Body of pancreas (tissue), 4 donors: ENCODE measurements at regions not wholly inside any gene's neighbourhood (a gene's known extent, or its start where the extent isn't known, plus 50 kb on each side); places are given as distances from the start of the nearest gene placed in this dataset.

Experiments
- ATAC-seq: fragments of 150-250 bp; one replicate; pipeline ENCODE4 v1.9.1; 2016
- DNase-seq, 4 donors: peaks; one replicate each; pipeline ENCODE4 v3.0.0-alpha.2; 2019
- H3K27ac ChIP-seq, 4 donors: fragments of 200-600 bp; sonication (generic); 1 replicate in 3 of 4; 2 replicates in 1 of 4; pipeline versions ENCODE4 v1.5.1 to v1.6.1; 2016 to 2019; ENCODE audit warnings: mild to moderate bottlenecking in 1 of 4, mixed read lengths in 1 of 4, moderate library complexity in 1 of 4
- H3K27me3 ChIP-seq, 2 donors: fragments of 200-600 bp; sonication (generic); one replicate each; pipeline ENCODE4 v1.6.0; 2016; ENCODE audit warnings: mild to moderate bottlenecking in 1 of 2
- H3K36me3 ChIP-seq, 2 donors: fragments of 200-600 bp; sonication (generic); replicated peaks in 1 of 2; 2 replicates each; pipeline ENCODE4 v1.5.1; 2016; ENCODE audit warnings: low read depth in 2 of 2; ENCODE audit not compliant: insufficient read depth in 1 of 2
- H3K4me1 ChIP-seq: fragments of 200-600 bp; sonication (generic); one replicate; pipeline ENCODE4 v1.6.0; 2016
- H3K4me3 ChIP-seq, 2 donors: fragments of 200-600 bp; sonication (generic); 1 replicate in 1 of 2; 2 replicates in 1 of 2; pipeline ENCODE4 v1.5.1; 2016 to 2019
- H3K9me3 ChIP-seq, 3 donors: fragments of 200-600 bp; sonication (generic); 1 replicate in 2 of 3; 2 replicates in 1 of 3; pipeline ENCODE4 v1.5.1; 2016
- CTCF ChIP-seq, 7 experiments: fragments of 450-650 bp in 4 of 7; fragments of 200-600 bp in 3 of 7; sonication (generic) in 3 of 7; IDR thresholded peaks; one replicate each; pipeline ENCODE4 v1.5.1; 2016 to 2019; ENCODE audit warnings: antibody characterized with exemption in 7 of 7
- POLR2A ChIP-seq, 3 donors: fragments of 450-650 bp; IDR thresholded peaks; one replicate each; pipeline ENCODE4 v1.6.1; 2016; ENCODE audit warnings: antibody characterized with exemption in 3 of 3, mild to moderate bottlenecking in 2 of 3
- WGBS, 2 donors: methylation state at CpG; one replicate each; pipeline ENCODE4 v1.1.5; 2017; 5-methylcytosine and 5-hydroxymethylcytosine counted together
- intact Hi-C: fragments of 100-400 bp; cut with DNase I; formaldehyde crosslinking; loops from one replicate; pipeline ENCODE4 v1.15.1; 2023

DNA sequence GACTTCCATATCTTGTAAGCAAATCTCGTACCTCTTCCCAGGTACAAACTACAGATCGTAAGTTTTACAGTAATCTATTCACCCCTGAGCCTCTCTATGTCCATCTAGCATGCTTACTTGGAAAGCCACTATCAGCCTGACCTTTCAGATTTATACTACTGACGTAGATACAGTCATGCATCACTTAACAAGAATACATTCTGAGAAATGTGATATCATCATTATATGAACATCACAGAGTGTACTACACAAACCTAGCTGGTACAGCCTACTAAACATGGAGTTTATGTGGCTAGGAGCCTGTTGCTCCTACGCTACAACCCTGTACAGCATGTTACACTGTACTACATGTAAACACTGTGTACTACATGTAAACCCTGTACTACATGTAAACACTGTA is 293.2 kb upstream of the ZNF804A start:
- intact Hi-C loops: no loop called here
- no peaks in the 10 kb centered on the region for H3K9me3 ChIP-seq
- no peaks in the 10 kb centered on the region for H3K36me3 ChIP-seq
- no peak overlapping the region for H3K4me3 ChIP-seq
- no peak for TF ChIP-seq POLR2A (IDR thresholded peaks at IDR 0.05)
- TF ChIP-seq CTCF (IDR thresholded peaks at IDR 0.05): no peak
- DNase-seq (no peak), ATAC-seq (no peak)
- H3K27ac ChIP-seq: no peak overlapping the region
- H3K4me1 ChIP-seq: no peaks in the 10 kb centered on the region
- no peaks in the 10 kb centered on the region for H3K27me3 ChIP-seq
- WGBS, 2 donors: 69 to 73% methylated on average over 4 of the region's 4 CpGs

- Histone ChIP-seq H3K27ac (no peak overlapping the region), H3K4me3 (no peak overlapping the region), H3K27me3 (no peaks in the 10 kb centered on the region), H3K36me3 (no peaks in the 10 kb centered on the region), H3K4me1 (no peaks in the 10 kb centered on the region), H3K9me3 (no peaks in the 10 kb centered on the region)
- WGBS, 2 donors: 76 to 77% methylated on average over 1 of the region's 1 CpG
- DNase-seq (no peak), ATAC-seq (no peak)
- intact Hi-C loops: no loop called here
- TF ChIP-seq POLR2A (IDR thresholded peaks at IDR 0.05) (no peak), CTCF (IDR thresholded peaks at IDR 0.05) (no peak)
Measured at GRCh38 chr2:184308706-184309105, 289.6 kb upstream of the ZNF804A start.

DNA sequence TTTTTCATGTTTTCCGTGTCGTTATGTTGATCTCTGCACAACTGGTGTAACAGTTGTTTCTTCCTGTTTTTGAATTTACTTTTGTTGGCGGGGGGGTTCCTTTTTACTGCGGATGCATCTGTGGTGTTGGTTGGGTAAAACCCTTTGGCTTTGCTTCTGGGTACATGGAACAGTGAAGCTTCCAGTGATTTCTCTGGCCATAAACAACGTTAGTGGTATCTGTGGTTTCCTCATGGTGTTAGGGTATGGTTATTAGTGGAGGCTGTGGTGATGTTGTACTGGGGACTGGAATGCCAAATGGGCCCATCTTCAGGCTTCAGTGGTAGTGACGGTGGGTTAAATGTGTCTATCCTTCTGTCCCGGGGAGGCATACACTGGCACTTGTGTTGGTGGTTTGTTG is 285.4 kb upstream of the ZNF804A start:
- H3K9me3 ChIP-seq: no peaks in the 10 kb centered on the region
- no peaks in the 10 kb centered on the region for H3K27me3 ChIP-seq
- no peaks in the 10 kb centered on the region for H3K4me1 ChIP-seq
- intact Hi-C loops: no loop called here
- no peaks in the 10 kb centered on the region for H3K36me3 ChIP-seq
- WGBS, 2 donors: 79 to 82% methylated on average over 7 of the region's 7 CpGs
- TF ChIP-seq POLR2A (IDR thresholded peaks at IDR 0.05) (no peak), CTCF (IDR thresholded peaks at IDR 0.05) (no peak)
- no peak for DNase-seq
- no peak overlapping the region for H3K27ac ChIP-seq
- ATAC-seq: no peak
- H3K4me3 ChIP-seq: no peak overlapping the region

GRCh38 chr2:184314829-184315228 is 283.5 kb upstream of the ZNF804A start:
- H3K36me3 ChIP-seq: no peaks in the 10 kb centered on the region
- no peaks in the 10 kb centered on the region for H3K9me3 ChIP-seq
- H3K27ac ChIP-seq: no peak overlapping the region
- intact Hi-C loops: no loop called here
- no peaks in the 10 kb centered on the region for H3K4me1 ChIP-seq
- 74 to 75% methylated on average over 2 of the region's 2 CpGs for WGBS, 2 donors
- ATAC-seq: no peak
- H3K4me3 ChIP-seq: no peak overlapping the region
- H3K27me3 ChIP-seq: no peaks in the 10 kb centered on the region
- DNase-seq: no peak
- TF ChIP-seq POLR2A (IDR thresholded peaks at IDR 0.05) (no peak), CTCF (IDR thresholded peaks at IDR 0.05) (no peak)

DNA sequence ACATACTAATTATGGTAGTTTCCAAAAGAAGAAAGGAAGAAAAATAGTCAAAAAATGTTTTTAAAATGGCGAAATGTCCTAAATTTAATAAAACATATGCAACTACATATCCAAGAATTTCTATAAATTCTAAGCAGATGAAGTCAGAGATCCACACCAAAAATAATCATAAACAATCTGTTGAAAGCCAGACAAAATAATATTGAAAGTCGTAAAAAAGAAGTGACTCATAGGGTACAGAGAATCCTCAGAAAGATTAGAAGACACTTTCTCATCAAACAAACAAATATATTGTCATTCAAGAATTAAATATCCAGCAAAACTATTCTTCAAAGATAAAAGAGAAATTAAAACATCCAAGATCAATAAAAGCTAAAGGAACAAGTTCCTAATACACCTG is 281.4 kb upstream of the ZNF804A start:
- TF ChIP-seq CTCF (IDR thresholded peaks at IDR 0.05) (no peak), POLR2A (IDR thresholded peaks at IDR 0.05) (no peak)
- WGBS, 2 donors: 77 to 86% methylated on average over 2 of the region's 2 CpGs
- no peak overlapping the region for H3K4me3 ChIP-seq
- no peaks in the 10 kb centered on the region for H3K27me3 ChIP-seq
- intact Hi-C loops: no loop called here
- no peaks in the 10 kb centered on the region for H3K9me3 ChIP-seq
- H3K36me3 ChIP-seq: no peaks in the 10 kb centered on the region
- H3K27ac ChIP-seq: no peak overlapping the region
- no peak for DNase-seq
- ATAC-seq: no peak
- no peaks in the 10 kb centered on the region for H3K4me1 ChIP-seq
